ENCODE measurements at regions not wholly inside any gene's neighbourhood (a gene's known extent, or its start where the extent isn't known, plus 50 kb on each side); places are given as distances from the start of the nearest gene placed in this dataset.

DNA sequence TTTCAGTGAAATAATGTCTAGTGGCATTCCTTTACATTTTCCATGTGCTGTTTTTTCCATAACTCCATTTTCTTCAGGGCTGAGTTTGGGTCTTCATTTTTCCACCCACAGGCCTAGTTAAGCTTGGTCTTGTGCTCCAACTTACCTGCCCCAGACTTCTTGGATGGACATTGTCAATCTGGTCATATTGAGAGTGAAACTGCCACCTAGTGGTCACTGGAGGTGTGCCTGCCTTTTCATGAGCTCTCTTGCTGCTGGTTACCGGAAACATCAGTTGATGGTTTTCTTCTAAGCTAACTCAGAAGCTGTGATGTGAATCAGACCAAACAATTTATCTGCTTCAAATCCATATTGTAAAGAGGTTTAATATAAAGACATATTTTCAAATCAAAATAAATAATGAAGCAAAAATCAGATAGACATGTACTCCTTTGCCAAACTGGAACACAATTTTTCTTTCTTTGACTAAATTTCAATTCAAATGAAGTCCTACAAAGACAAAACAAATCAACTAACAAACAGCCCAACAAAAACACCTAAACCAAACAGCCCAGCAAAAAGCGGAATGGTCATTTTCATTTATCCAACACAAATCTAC is 135.1 kb upstream of the RASGRP1 start:
- TF ChIP-seq CTCF (IDR thresholded peaks at IDR 0.05; ENCODE audit: low read length) (peak; percentile 95), EZH2phosphoT487 (IDR thresholded peaks at IDR 0.05; ENCODE audit: low read length) (no peak), EZH2 (optimal IDR thresholded peaks at IDR 0.05; ENCODE audit: low read depth, low read length) (no peak)

Measured in MM.1S (cell line).